HG03558 (cell line): ENCODE measurements at regions not wholly inside any gene's neighbourhood (a gene's known extent, or its start where the extent isn't known, plus 50 kb on each side); places are given as distances from the start of the nearest gene placed in this dataset.

Source experiments
- ATAC-seq: cut with Tn5 transposase; IDR thresholded peaks from one replicate; pipeline ENCODE4 v1.9.1; 2021; ENCODE audit warnings: moderate number of reproducible peaks; ENCODE audit not compliant: unreplicated experiment; ENCODE audit errors: extremely low read depth

DNA sequence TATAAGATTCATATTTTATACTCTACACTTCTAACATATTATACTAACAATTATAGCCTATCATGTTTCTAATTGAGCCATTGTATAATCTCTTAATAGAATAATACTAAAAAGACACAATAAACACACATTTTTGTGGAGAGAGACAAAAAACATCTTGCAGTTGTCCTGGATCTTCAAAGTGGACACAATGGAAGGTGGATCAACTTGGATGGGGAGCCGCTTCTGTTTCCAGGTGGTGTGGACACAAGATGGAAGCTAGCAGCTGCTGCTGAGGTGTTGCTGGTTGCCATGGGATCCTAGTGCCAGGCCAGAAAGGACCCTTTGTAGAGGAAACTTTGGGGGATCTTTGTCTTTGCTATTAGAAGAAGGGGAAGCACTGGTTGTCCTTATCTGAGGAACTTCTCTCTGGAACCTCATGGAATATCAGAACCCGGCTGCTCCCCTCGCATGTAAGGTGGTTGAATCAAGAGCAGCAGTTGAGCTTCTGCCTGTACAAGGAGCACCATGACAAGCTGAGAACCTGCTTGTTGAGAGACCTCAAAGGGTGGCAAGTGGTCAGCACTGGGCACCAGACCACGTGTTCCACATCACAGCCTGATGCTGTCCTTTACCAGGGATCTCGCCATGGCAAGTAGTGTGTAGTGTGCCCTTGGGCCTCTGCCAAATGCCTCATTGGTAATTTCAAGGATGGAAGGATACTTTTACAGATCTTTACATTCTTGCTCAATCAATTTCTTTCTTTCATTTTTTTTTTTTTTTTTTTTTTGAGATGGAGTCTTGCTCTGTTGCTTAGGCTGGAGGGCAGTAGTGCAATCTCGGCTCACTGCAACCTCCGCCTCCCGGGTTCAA is 232.2 kb downstream of the MYCN start:
- ATAC-seq = no peak

DNA sequence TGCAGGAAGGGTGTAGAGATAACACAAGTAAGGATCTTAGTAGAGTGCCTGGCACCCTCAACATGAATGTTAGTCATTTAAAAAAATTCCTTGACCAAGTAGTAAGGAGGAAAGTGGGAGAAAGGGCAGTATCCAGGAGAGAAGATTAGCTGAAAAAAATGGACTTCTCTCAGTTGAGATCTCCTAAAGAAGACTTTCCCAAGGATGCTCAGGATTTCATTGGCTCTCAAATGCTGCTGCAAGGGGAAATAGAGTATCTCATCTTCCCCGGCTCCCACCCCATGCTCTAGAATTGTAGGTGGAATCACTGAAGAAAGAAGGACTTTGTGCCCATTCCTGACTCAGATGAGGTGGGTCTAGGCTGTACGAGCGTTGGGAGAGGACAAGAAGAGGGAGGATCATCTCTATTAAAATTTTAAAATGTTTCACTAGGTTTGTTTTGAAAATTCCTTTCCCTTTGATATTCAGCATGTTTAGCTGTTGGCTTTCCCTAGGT is 231.1 kb downstream of the MYCN start:
- no peak for ATAC-seq

DNA sequence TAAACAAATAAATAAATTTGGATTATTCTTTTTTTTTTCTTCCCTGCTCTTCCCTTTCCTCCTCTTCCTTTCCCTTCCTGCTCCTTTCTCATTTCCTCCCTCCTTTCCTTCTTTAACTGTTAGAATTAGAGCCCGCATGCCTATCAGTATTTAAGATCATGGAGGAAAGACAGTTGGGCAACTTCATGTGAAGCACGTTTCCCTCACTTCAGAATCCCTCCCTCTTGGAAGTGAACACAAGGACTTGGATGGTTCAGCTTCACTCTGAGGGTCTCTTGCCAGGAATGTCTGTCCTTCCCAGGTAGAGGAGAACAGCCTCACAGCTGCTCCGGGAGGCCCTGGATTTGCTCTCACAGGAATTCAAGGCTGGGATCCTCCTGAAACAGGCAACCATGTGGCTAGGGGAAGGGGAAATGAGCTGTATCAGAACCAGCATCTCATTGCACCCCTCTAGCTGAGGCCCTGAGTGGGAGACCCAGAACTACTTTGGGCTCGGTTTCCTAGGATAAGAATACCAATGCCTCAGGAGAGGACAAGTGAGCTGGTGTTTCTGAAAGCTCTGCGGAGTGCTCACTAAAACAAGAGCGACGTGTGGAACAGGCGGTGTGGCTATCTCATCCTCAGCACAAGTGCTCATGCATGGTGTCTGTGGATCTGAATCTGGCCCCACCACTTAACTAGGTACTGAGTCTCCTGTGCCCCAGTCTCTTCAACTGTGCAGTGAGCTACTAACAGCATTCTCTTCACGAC is 230.5 kb downstream of the MYCN start:
- no peak for ATAC-seq

DNA sequence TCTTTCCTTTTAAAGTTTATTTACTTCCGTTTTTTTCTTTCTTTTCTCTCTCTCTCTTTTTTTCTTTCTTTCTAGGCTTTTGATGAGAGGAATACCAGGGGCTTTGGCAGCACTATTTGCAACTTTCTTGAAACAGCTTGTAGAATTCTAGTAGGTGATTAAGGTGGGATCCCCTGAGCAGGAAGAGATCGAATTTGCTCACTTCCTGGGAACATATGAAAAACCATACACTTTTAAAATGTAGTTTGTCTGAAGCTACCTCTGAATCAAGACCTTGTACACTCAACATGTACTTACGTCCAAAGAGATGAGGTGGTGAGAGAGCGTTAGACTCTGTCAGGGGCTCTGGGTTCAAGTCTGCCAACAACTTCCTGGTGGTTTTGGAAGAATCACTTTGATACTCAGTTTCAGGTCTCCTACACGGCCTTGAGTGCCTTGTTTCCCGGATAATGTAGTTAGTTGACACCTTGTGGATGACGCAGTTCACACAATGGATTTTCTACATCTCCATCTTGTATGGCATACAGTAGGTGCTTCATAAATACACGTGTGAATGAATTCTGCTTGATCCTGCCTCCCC is 229.1 kb downstream of the MYCN start:
- no peak for ATAC-seq

DNA sequence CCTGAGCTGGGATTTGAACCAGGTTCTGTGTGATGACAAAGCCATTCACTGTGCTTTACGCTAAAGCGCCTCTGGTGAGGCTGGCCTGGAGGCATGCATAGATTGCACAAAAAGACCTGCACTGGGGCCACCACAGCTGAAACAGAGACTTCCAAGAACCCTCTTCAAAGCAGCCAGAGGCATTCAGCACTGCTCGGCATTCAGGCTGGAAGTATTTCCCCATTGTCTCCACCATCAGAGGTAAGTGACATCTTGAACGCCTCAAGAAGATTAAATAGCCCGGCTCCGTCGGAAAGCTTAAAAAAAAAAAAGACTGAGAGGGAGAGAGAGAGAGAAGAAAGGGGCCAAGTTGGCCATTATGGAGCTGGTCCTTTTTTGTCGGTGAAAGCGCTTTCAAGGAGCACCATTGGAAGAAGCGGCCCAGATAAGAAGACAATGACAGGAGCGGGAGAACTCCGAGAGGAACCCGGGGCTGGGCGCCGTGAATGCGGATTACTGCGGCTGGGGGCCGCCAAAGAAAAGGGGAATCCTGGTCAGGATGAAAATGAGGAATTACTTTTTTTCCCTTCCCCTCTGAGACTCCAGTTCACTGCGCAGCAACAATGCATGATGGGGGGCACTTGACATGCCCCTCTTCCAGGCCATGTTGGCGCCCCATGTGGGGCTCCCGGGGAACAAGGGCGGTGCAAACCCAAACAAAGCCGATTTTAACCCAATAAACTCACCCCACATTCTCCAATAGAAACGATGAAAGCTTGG is 228.3 kb downstream of the MYCN start:
- no peak for ATAC-seq

DNA sequence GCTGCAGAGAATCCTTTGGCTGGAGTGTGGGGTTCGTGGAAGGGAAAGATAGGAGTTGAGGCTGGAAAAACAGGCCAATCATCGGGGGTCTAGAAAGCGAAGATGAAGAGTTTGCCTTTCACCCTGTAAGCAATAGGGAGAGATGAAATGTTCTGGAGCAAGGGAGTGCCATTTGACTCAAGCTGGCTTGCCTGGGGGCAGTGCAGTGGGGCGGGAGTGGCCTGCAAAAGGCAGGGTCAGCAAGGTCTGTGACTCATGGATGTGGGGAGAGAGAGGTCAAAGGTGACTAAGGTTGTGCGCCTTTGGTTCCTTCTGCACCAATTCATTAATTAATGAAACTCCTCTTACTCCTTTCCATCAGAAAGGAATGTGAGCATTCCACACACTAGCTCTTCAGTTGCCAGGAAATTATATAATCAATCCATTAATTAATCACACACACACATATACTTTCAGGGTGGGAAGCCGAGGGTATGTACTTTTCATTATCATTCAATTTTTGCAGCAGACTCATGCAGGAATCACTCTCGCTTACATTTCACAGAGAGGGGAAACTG is 227.6 kb downstream of the MYCN start:
- no peak for ATAC-seq

DNA sequence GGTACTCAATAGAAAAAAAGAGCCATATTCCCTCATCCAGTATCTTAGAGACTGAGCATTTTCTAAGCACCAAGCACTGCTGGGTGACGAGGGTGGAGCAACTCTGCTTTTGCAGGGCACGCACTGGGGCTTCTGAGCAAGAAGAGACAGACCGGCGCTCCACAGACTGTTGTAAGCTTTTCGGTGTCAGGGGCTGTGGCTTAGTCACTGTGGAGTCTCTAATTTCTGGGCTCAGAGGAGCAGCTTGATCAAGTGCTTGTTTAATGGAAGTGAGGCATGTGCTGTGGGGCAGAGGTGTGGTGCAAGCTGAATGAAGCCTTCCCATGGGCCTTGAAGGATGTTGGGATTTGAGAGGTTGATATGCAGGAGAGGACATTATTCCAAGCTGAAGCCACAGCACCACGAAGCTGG is 227.1 kb downstream of the MYCN start:
- no peak for ATAC-seq

DNA sequence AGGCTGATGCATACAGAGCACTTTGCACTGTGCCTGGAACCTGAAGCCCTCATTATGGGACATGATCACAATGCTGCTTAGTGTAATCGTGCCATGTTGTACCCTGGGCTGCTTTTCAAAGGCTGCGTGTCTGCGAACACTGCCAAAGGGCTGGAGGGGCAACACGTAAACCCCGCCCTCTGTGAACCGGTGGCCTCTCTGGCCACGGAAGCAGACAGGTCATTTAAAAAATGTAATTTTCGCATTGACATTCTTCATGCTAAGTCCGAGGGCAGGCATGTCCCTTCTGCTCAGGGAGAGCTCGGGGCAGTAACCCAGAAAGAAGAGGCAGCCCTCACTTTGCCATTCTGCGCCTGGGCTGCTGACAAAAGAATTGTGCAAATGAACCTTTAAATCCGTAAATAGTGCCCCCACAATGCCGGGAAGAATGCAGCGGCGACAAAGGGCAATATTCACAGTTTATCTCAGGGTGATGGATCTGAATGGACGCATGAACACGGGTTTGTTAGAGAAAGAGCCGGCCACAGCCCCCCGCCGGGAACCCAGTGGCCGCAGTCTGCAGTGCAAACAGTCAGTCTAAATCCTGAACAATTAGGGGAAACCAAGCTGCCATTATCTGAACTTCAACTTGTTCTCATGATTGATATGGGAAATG is 226.1 kb downstream of the MYCN start:
- ATAC-seq = no peak

DNA sequence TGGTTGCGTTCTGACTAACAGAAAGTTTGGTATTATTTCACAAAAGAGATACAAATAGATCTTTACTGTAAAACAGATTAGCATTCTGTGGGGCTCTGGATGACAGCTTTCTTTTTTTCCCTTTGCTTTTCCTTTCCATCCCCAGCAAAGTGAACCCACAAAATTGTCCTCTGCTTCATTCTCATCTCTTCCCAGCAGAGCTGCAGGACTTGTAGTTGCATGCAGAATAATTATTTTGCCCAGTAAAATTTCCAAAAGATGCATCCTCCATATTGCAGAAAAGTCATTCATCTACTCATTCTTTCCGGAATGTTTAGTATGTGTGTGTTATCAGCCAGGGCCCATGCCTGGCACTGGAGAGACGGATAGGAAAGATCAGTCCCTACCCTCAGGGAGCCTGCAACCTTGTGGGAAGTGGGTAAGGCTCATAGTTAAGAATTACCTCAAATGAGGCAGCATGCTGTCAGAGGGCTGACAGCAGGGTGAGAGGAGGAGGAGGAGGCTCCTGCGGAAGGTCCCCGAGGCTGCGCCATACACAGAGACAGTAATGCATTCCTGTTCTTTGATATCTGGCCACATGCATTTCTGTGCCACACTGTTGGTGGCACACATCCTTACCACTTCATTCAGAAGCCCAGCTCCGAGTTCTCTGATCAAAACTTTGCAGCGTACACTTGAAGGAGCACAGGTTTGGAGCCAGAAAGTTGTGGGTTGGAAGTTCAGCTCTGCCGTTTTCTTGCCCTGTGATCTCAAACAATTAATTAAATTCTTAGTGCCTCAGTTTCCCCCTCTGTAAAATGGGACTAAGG is 225.4 kb downstream of the MYCN start:
- no peak for ATAC-seq

DNA sequence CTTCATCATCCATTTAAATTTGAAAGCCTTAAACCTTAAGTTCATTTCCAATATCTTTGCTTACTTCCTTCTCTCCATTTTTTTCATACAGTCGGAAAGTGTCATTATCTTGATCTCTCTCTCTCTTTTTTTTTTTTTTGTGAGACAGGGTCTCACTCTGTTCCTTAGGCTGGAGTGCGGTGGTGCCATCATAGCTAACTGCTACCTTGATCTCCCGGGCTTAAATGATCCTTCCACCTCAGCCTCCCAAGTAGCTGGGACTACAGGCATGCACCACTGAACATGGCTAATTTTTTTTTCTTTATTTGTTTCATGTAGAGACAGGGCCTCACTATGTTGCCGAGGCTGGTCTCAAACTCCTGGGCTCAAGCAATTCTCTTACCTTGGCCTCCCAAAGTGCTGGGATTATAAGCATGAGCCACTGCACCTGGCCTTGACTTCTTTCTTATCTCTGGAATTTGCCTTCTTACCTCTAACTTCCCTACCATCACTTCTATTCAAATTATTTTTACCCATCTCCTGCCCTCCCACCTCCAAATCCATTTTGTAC is 222.2 kb downstream of the MYCN start:
- ATAC-seq = no peak

DNA sequence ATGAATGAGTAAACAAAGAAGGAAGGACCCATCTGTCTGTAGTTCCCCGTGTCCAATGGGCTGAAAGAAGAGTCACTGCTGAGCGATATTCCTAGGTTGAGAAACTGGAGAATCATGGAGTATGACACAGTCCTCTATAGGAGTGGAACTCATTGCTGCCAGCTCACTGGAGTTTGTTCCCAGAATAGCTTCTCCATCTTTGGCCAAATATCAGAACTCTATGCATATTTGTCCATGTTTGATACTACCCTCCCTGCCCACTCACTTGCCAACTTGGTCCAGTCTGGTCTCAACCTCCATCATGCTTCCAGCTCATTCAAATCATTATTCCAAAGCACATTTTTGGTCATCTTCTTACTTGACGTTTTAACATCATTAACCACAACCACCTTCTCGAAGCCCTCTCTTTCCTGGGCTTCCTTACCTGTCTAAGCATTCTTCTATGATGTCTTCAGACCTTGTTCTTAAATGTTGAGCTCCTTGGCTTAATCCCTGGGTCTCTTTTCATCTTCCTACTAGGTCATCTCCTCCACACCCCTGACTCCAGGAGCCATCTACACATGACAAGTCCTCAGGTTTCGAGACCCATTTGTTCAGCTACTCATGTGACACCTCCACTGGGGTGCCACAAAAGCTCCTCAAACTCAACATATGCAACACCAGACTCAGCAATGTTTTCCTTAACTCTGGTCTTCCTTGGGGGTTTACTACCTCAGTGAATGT is 221.6 kb downstream of the MYCN start:
- ATAC-seq = no peak

DNA sequence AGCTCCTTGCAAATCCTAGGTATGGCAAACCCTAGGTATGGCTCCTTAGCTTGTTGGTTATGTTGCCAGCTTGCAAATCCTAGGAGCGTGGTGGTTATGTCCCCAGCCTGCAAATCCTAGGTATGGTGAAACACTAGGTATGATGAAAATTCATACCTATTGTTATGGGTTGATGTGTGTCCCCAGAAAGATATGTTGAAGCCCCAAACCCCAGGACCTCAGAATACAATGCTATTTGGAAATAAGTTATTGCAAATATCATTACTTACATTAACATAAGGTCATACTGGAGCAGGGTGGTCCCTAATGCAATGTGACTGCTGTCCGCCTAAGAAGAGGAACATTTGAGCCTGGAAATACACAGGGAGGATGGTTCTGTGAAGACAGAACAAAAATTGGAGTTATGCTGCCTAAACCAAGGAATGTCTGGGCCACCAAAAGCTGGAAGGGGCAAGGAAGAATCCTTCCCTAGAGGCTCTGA is 220.8 kb downstream of the MYCN start:
- no peak for ATAC-seq

DNA sequence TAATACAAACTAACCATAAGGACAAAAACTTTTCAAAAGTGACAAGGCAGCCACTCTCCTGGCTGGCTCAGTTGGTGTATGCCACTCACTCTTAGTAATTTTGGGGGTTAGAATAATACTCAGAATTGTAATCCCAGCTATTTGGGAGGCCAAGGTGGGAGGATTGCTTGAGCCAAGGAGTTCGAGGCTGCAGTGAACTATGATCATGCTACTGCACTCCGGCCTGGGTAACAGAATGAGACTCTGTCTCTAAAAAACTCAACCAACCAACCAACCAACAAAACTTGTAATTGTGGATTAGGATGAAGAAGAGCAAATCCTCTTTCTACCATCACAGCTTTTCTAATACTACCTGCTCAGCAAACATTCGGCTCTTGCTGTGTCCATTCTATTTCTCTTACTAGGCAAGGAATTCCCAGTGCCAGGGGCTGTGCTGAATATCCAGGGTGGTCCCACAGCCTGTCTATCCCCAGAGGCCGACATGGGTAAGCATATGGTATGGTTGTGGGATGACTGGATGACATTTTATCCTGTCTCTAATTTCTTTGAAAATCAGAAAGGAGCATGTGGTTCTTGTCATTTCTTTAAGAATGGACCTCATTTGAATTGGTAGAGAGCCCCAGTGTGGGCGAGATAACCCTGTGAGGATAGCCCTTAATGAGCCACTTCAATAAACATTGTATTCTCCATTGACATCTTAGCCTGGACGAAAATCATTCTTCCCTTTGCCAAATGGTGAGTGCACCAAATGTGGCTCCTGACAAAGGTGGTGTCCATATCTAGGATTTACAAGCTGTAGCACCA is 220.1 kb downstream of the MYCN start:
- no peak for ATAC-seq

DNA sequence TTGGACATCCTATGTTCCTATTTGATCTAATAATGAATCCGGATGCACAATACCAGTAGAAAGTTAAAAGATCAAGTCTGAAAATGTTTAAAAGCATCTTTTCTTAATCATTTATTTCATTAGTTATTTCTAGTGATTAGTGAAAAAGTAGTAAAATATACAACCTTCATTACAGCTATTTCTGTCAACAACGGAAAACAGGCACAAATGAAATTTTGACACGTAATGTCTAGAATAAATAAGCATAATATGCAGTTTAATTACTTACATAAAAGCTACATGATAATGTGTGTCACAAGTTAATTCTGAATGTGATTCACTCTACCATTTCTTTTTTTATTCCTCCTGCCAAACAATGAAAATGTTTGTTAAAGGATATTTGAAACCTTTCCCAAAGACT is 216.1 kb downstream of the MYCN start:
- ATAC-seq = no peak

DNA sequence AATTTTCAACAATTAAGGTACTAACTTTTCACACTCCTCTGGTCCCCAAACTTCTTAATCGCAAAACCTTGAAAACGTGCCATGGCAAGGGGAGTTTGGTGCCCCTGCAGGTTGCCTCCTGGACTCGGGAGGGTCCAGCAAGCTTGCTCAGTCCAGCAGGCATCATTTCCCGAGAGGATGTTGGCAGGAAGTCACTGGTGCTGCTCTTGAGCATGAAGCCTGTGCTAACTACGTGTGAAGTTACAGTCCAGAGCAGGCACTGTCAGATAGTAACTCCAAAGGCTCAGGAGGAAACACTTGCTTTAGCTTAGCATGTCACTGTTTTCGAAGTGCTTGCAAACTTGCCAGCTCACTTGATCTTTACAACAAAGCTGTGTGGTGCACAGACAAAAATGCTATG is 215.4 kb downstream of the MYCN start:
- ATAC-seq = no peak

DNA sequence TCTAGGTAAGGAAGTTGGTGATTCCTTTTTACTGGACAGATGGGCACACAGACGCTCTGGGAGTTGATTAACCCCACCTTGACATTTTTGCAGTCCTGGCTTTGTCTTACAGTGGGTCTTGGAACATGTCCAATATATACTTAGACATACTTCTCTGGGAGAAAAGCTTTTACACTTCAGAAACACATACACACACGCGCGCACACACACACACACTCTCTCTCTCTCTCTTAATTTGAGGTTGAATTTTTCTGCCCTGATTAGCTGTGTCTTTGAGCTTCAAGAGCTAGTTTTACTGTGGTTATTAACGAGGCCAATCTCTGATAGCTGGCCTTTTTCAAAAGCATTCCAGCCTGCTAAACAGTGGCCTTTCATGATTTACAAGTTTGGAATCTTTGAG is 215.0 kb downstream of the MYCN start:
- ATAC-seq = no peak
